Transverse colon (tissue), 4 donors: ENCODE measurements at regions not wholly inside any gene's neighbourhood (a gene's known extent, or its start where the extent isn't known, plus 50 kb on each side); places are given as distances from the start of the nearest gene placed in this dataset.

ENCODE experiments used
- DNase-seq: peaks from one replicate; pipeline ENCODE4 v3.0.0-alpha.2; 2019
- H3K27ac ChIP-seq, 4 donors: fragments of 200-600 bp; sonication (generic); 2 replicates each; pipeline ENCODE4 v1.5.1; 2016 to 2018; ENCODE audit warnings: inconsistent platforms in 4 of 4
- H3K27me3 ChIP-seq: fragments of 200-600 bp; sonication (generic); 2 replicates; pipeline ENCODE4 v1.5.1; 2017; ENCODE audit warnings: inconsistent platforms
- H3K36me3 ChIP-seq, 4 donors: fragments of 200-600 bp; sonication (generic); 2 replicates each; pipeline ENCODE4 v1.5.1; 2017 to 2019; ENCODE audit warnings: inconsistent platforms in 4 of 4
- H3K4me1 ChIP-seq, 4 donors: fragments of 200-600 bp; sonication (generic); 2 replicates each; pipeline ENCODE4 v1.5.1; 2017 to 2020; ENCODE audit warnings: inconsistent platforms in 4 of 4
- H3K4me3 ChIP-seq, 4 donors: fragments of 200-600 bp; sonication (generic); 1 replicate in 1 of 4; 2 replicates in 3 of 4; pipeline versions ENCODE4 v1.5.1 to v1.6.1; 2017 to 2019; ENCODE audit warnings: inconsistent platforms in 4 of 4
- H3K9me3 ChIP-seq, 2 donors: fragments of 200-600 bp; sonication (generic); 2 replicates each; pipeline ENCODE4 v1.5.1; 2017 to 2019; ENCODE audit warnings: inconsistent platforms in 2 of 2
- CTCF ChIP-seq, 5 experiments: fragments of 200-600 bp in 3 of 5; fragments of 450-650 bp in 2 of 5; sonication (generic) in 3 of 5; IDR thresholded peaks; 1 replicate in 2 of 5; 2 replicates in 3 of 5; pipeline ENCODE4 v1.5.1; 2016 to 2017; ENCODE audit warnings: antibody characterized with exemption in 5 of 5, inconsistent platforms in 3 of 5, mild to moderate bottlenecking in 2 of 5, moderate library complexity in 1 of 5
- EP300 ChIP-seq: sonication (generic); formaldehyde crosslinking; IDR thresholded peaks from one replicate; pipeline ENCODE4 v1.6.1; 2017; ENCODE audit warnings: antibody characterized with exemption, low read depth
- POLR2A ChIP-seq: fragments of 450-650 bp; IDR thresholded peaks from one replicate; pipeline ENCODE4 v1.6.1; 2016; ENCODE audit warnings: antibody characterized with exemption, mild to moderate bottlenecking, moderate library complexity
- POLR2AphosphoS5 ChIP-seq, 3 donors: sonication (generic); formaldehyde crosslinking; IDR thresholded peaks; one replicate each; pipeline ENCODE4 v1.6.1; 2016; ENCODE audit warnings: antibody characterized with exemption in 3 of 3
- WGBS, 2 donors: methylation state at CpG; one replicate each; pipeline ENCODE4 v1.1.5; 2018; ENCODE audit warnings: low coverage in 1 of 2; 5-methylcytosine and 5-hydroxymethylcytosine counted together
- in situ Hi-C, 4 donors: fragments of 200-750 bp; cut with MboI; loops; one replicate each; pipeline versions ENCODE4 v1.15.0 to v1.15.1; 2017; ENCODE audit warnings: low sequenced_read_pairs in 3 of 4, low pct_ligation_motif_present in 1 of 4, low pct_unique_long_range_greater_than_20kb in 1 of 4
- intact Hi-C: fragments of 100-400 bp; cut with DNase I; formaldehyde crosslinking; loops from one replicate; pipeline ENCODE4 v1.15.1; 2023; ENCODE audit warnings: low total_unique reads

GRCh38 chr11:115649461-115649860 lies 145.2 kb upstream of the CADM1 start:
- H3K36me3 ChIP-seq, result no peaks in the 10 kb centered on the region
- in situ Hi-C loops, result no loop called here

GRCh38 chr11:115645631-115646317 lies 141.6 kb upstream of the CADM1 start:
- in situ Hi-C loops, result no loop called here
- TF ChIP-seq POLR2AphosphoS5 (IDR thresholded peaks at IDR 0.05), result no peak
- TF ChIP-seq POLR2A, result no peak
- TF ChIP-seq EP300, result no peak
- no peak for TF ChIP-seq CTCF (IDR thresholded peaks at IDR 0.05)
- Histone ChIP-seq H3K9me3 (no peaks in the 10 kb centered on the region), H3K36me3 (no peaks in the 10 kb centered on the region), H3K27ac (no peak overlapping the region), H3K4me1 (no peaks in the 10 kb centered on the region), H3K4me3 (no peak overlapping the region), H3K27me3 (peaks cover 35% of the 10 kb centered on the region)
- no peak for DNase-seq
- WGBS, 2 donors, result 74% methylated on average over 28 of the region's 28 CpGs; no CpG with 5 or more reads in 1 of the 2 donors
- intact Hi-C loops, result no loop called here

More at GRCh38 chr11:115649461-115649860, 145.2 kb upstream of the CADM1 start:
- WGBS, 2 donors, result 86% methylated on average over 1 to 5 of the region's 5 CpGs
- Histone ChIP-seq H3K27ac (no peak overlapping the region), H3K9me3 (no peaks in the 10 kb centered on the region), H3K4me3 (no peak overlapping the region), H3K4me1 (peaks cover 0 to 9% (median 6%) of the 10 kb centered on the region in 4 donors), H3K27me3 (peaks cover 25% of the 10 kb centered on the region)
- TF ChIP-seq POLR2A, result no peak
- DNase-seq, result no peak
- intact Hi-C loops, result no loop called here

GRCh38 chr11:115644856-115645255 lies 140.6 kb upstream of the CADM1 start:
- intact Hi-C loops, result no loop called here
- in situ Hi-C loops, result no loop called here
- Histone ChIP-seq H3K4me3 (no peak overlapping the region), H3K9me3 (no peaks in the 10 kb centered on the region), H3K27ac (no peak overlapping the region), H3K4me1 (no peaks in the 10 kb centered on the region), H3K27me3 (peaks cover 35% of the 10 kb centered on the region), H3K36me3 (no peaks in the 10 kb centered on the region)
- DNase-seq, result no peak
- WGBS, 2 donors, result 77 to 92% methylated on average over 2 to 4 of the region's 4 CpGs
- no peak for TF ChIP-seq EP300

GRCh38 chr11:115643549-115644270 lies 139.5 kb upstream of the CADM1 start:
- no peaks in the 10 kb centered on the region for H3K4me1 ChIP-seq
- no peak for DNase-seq
- TF ChIP-seq POLR2A (no peak), POLR2AphosphoS5 (IDR thresholded peaks at IDR 0.05) (no peak), EP300 (no peak), CTCF (IDR thresholded peaks at IDR 0.05) (no peak)
- peaks cover 35% of the 10 kb centered on the region for H3K27me3 ChIP-seq
- in situ Hi-C loops (no loop called here), intact Hi-C loops (no loop called here)
- no peaks in the 10 kb centered on the region for H3K9me3 ChIP-seq
- H3K36me3 ChIP-seq, result no peaks in the 10 kb centered on the region
- H3K4me3 ChIP-seq, result no peak overlapping the region
- WGBS, 2 donors, result 41 to 77% methylated on average over 4 to 12 of the region's 12 CpGs
- H3K27ac ChIP-seq, result no peak overlapping the region

- in situ Hi-C loops, result no loop called here
- TF ChIP-seq EP300 (no peak), POLR2A (no peak)
These were observed 138.4 kb upstream of the CADM1 start for GRCh38 chr11:115642660-115643059.

More at GRCh38 chr11:115642660-115643059, 138.4 kb upstream of the CADM1 start:
- Histone ChIP-seq H3K9me3 (no peaks in the 10 kb centered on the region), H3K4me3 (no peak overlapping the region), H3K36me3 (no peaks in the 10 kb centered on the region), H3K27me3 (peaks cover 40% of the 10 kb centered on the region), H3K4me1 (no peaks in the 10 kb centered on the region), H3K27ac (no peak overlapping the region)
- whole genome bisulfite sequencing, 2 donors, result 82 to 100% methylated on average over 2 to 4 of the region's 4 CpGs
- DNase-seq, result no peak
- intact Hi-C loops, result no loop called here
